ENCODE measurements at regions not wholly inside any gene's neighbourhood (a gene's known extent, or its start where the extent isn't known, plus 50 kb on each side); places are given as distances from the start of the nearest gene placed in this dataset.

- TF ChIP-seq ATF2 (IDR thresholded peaks at IDR 0.05; ENCODE audit: low read length) (no peak), POU5F1 (IDR thresholded peaks at IDR 0.05; ENCODE audit: low read depth, low read length) (no peak), GTF2F1 (IDR thresholded peaks at IDR 0.05; ENCODE audit: borderline replicate concordance, low read depth, low read length) (no peak), POLR2AphosphoS5 (IDR thresholded peaks at IDR 0.05; ENCODE audit: low read depth, low read length) (no peak), CHD2 (IDR thresholded peaks at IDR 0.05; ENCODE audit: low read length) (no peak), POLR2A (IDR thresholded peaks at IDR 0.05; ENCODE audit: control extremely low read depth in 1 of 2, low read depth in 2 of 2, low read length in 2 of 2) (no peak), JUND (IDR thresholded peaks at IDR 0.05; ENCODE audit: low read length) (no peak), SRF (IDR thresholded peaks at IDR 0.05; ENCODE audit: low read depth, low read length) (no peak), CEBPB (IDR thresholded peaks at IDR 0.05; ENCODE audit: low read depth, low read length) (no peak)
Measured at GRCh38 chr10:108631332-108631731, 1292.0 kb downstream of the XPNPEP1 start (continued).
